GM23338 (cell line): ENCODE measurements at regions not wholly inside any gene's neighbourhood (a gene's known extent, or its start where the extent isn't known, plus 50 kb on each side); places are given as distances from the start of the nearest gene placed in this dataset.

ENCODE experiments used
- ATAC-seq: fragments of 200-7000 bp; cut with Tn5 transposase; 3 replicates; pipeline ENCODE4 v1.9.1; 2020
- DNase-seq: peaks from one replicate; pipeline ENCODE4 v3.0.0-alpha.2; 2015; ENCODE audit warnings: low spot score
- H2AFZ ChIP-seq: fragments of 200-600 bp; sonication (generic); 2 replicates; pipeline ENCODE4 v1.8.0; 2016; ENCODE audit warnings: antibody characterized with exemption, mild to moderate bottlenecking, moderate library complexity
- H3F3A ChIP-seq: fragments of 200-600 bp; sonication (generic); replicated peaks from 2 replicates; pipeline ENCODE4 v1.8.0; 2017; ENCODE audit warnings: antibody characterized with exemption, mixed run types, low read depth
- H3K27ac ChIP-seq: fragments of 200-600 bp; sonication (generic); 2 replicates; pipeline ENCODE4 v1.6.1; 2016; ENCODE audit warnings: low read depth
- H3K27me3 ChIP-seq: fragments of 200-600 bp; sonication (generic); 2 replicates; pipeline ENCODE4 v1.8.0; 2016; ENCODE audit warnings: mild to moderate bottlenecking, mixed run types, moderate library complexity; ENCODE audit not compliant: insufficient read depth
- H3K36me3 ChIP-seq: fragments of 200-600 bp; sonication (generic); 2 replicates; pipeline ENCODE4 v1.8.0; 2016; ENCODE audit warnings: mild to moderate bottlenecking; ENCODE audit not compliant: insufficient read depth
- H3K4me1 ChIP-seq: fragments of 200-600 bp; sonication (generic); 2 replicates; pipeline ENCODE4 v1.8.0; 2016; ENCODE audit warnings: mild to moderate bottlenecking, moderate library complexity; ENCODE audit not compliant: insufficient read depth
- H3K4me2 ChIP-seq: fragments of 200-600 bp; sonication (generic); 2 replicates; pipeline ENCODE4 v1.7.1; 2017; ENCODE audit warnings: mixed run types
- H3K4me3 ChIP-seq: fragments of 200-600 bp; sonication (generic); 2 replicates; pipeline ENCODE4 v1.6.1; 2016; ENCODE audit warnings: mixed run types
- H3K79me2 ChIP-seq: fragments of 200-600 bp; sonication (generic); replicated peaks from 2 replicates; pipeline ENCODE4 v1.8.0; 2017; ENCODE audit warnings: mild to moderate bottlenecking; ENCODE audit not compliant: insufficient read depth
- H3K9me2 ChIP-seq: fragments of 200-600 bp; sonication (generic); 2 replicates; pipeline ENCODE4 v1.8.0; 2017; ENCODE audit not compliant: insufficient read depth
- H4K20me1 ChIP-seq: fragments of 200-600 bp; sonication (generic); replicated peaks from 2 replicates; pipeline ENCODE4 v1.8.0; 2017; ENCODE audit warnings: mild to moderate bottlenecking; ENCODE audit not compliant: insufficient read depth
- H3K27ac Mint-ChIP-seq: 2 replicates; pipeline ENCODE4 v1.8.0; 2020; ENCODE audit warnings: inconsistent platforms, mild to moderate bottlenecking, moderate library complexity, mixed read lengths
- H3K27me3 Mint-ChIP-seq: 3 replicates; pipeline ENCODE4 v1.8.0; 2022; ENCODE audit warnings: low read depth, mild to moderate bottlenecking, moderate library complexity, mixed read lengths, inconsistent platforms; ENCODE audit not compliant: insufficient read depth, poor library complexity
- H3K36me3 Mint-ChIP-seq: 3 replicates; pipeline ENCODE4 v1.8.0; 2021; ENCODE audit warnings: low read depth, mild to moderate bottlenecking, inconsistent platforms, moderate library complexity, mixed read lengths
- H3K4me1 Mint-ChIP-seq: 3 replicates; pipeline ENCODE4 v1.8.0; 2020; ENCODE audit warnings: mild to moderate bottlenecking, inconsistent platforms, mixed read lengths
- H3K4me3 Mint-ChIP-seq: 3 replicates; pipeline ENCODE4 v1.8.0; 2021; ENCODE audit warnings: moderate library complexity, mild to moderate bottlenecking, inconsistent platforms, mixed read lengths
- H3K9me3 Mint-ChIP-seq: 3 replicates; pipeline ENCODE4 v1.8.0; 2020; ENCODE audit warnings: moderate library complexity, mild to moderate bottlenecking, inconsistent platforms, mixed read lengths
- CTCF ChIP-seq, 2 experiments: fragments of 200-600 bp in 1 of 2; sonication (generic) in 1 of 2; conservative IDR thresholded peaks; 2 replicates each; pipeline versions ENCODE4 v1.5.1 to v1.6.1; 2016 to 2017; ENCODE audit warnings: antibody characterized with exemption in 2 of 2, low read depth in 2 of 2, mild to moderate bottlenecking in 2 of 2, moderate library complexity in 1 of 2
- EZH2phosphoT487 ChIP-seq: fragments of 200-600 bp; sonication (generic); IDR thresholded peaks from one replicate; pipeline ENCODE4 v1.8.1; 2018; ENCODE audit warnings: antibody characterized with exemption; ENCODE audit not compliant: unreplicated experiment
- JUNB ChIP-seq: IDR thresholded peaks from one replicate; pipeline ENCODE4 v1.6.1; 2016; ENCODE audit warnings: antibody characterized with exemption; ENCODE audit not compliant: unreplicated experiment
- NANOG ChIP-seq: IDR thresholded peaks from 2 replicates; pipeline ENCODE4 v1.6.1; 2016; ENCODE audit warnings: antibody characterized with exemption, borderline replicate concordance
- POLR2AphosphoS5 ChIP-seq: IDR thresholded peaks from 2 replicates; pipeline ENCODE4 v1.6.1; 2016; ENCODE audit warnings: antibody characterized with exemption, low read depth
- REST ChIP-seq: IDR thresholded peaks from one replicate; pipeline ENCODE4 v1.6.1; 2018; ENCODE audit warnings: antibody characterized with exemption; ENCODE audit not compliant: unreplicated experiment
- STAT1 ChIP-seq: IDR thresholded peaks from one replicate; pipeline ENCODE4 v1.6.1; 2016; ENCODE audit warnings: antibody characterized with exemption; ENCODE audit not compliant: unreplicated experiment
- ZNF331 ChIP-seq: fragments of 250-450 bp; sonication (Bioruptor Pico); IDR thresholded peaks from 2 replicates; pipeline ENCODE4 v1.5.0; 2020; ENCODE audit warnings: low read depth, mild to moderate bottlenecking, moderate library complexity
- ZNF462 ChIP-seq: fragments of 250-450 bp; sonication (Bioruptor Pico); IDR thresholded peaks from 2 replicates; pipeline ENCODE4 v1.5.0; 2020; ENCODE audit warnings: mild to moderate bottlenecking, moderate library complexity

GRCh38 chr3:139756529-139757103 is 78.8 kb upstream of the NMNAT3 start (continued):
- TF ChIP-seq ZNF462 (CRISPR knock-in tag) (no peak), EZH2phosphoT487 (no peak)

GRCh38 chr3:139755551-139755950 is 77.8 kb upstream of the NMNAT3 start:
- Histone ChIP-seq H3F3A (no peaks in the 10 kb centered on the region), H3K79me2 (no peaks in the 10 kb centered on the region), H3K36me3 (no peaks in the 10 kb centered on the region), H3K9me2 (peaks cover 7% of the 10 kb centered on the region; the same call in 1 of the 2 replicates), H3K27me3 (no peaks in the 10 kb centered on the region), H3K27ac (no peak overlapping the region), H3K4me2 (no peak overlapping the region), H4K20me1 (no peaks in the 10 kb centered on the region), H3K4me3 (no peak overlapping the region), H2AFZ (no peak overlapping the region), H3K4me1 (no peaks in the 10 kb centered on the region)
- no peak overlapping the region for H3K4me3 Mint-ChIP-seq
- no peak overlapping the region for H3K27ac Mint-ChIP-seq
- H3K27me3 Mint-ChIP-seq: no peaks in the 10 kb centered on the region
- H3K4me1 Mint-ChIP-seq: no peaks in the 10 kb centered on the region
- no peaks in the 10 kb centered on the region for H3K36me3 Mint-ChIP-seq
- DNase-seq (no peak), ATAC-seq (no peak)
- no peaks in the 10 kb centered on the region for H3K9me3 Mint-ChIP-seq
- TF ChIP-seq REST: no peak
- no peak for TF ChIP-seq POLR2AphosphoS5
- no peak for TF ChIP-seq ZNF331 (CRISPR knock-in tag)
- TF ChIP-seq JUNB: no peak
- no peak for TF ChIP-seq NANOG
- no peak for TF ChIP-seq STAT1
- TF ChIP-seq CTCF (conservative IDR thresholded peaks at IDR 0.05; ENCODE audit: low read depth in 2 of 2): no peak
